ENCODE measurements at regions not wholly inside any gene's neighbourhood (a gene's known extent, or its start where the extent isn't known, plus 50 kb on each side); places are given as distances from the start of the nearest gene placed in this dataset.

DNA sequence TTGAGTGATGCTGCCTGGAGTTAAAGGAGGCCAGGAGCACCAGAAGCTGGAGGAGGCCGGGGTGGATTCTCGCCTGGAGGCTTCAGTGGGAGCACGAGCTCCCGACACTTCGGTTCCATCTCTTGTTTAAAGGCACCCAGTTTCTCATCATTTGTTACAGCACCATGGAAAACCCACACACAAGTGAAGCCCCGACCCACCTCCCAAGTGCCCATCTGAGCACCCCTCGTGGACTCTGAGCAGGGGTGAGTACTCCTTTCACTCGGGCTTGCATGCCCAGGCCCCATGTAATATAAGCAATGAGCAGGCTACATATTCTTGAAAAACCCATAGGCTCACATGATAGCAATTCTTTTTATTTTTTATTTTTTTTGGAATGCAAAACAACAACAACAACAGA lies 196.9 kb upstream of the MAF start:
- peaks cover 14% of the 10 kb centered on the region for H3K27me3 Mint-ChIP-seq
- no peaks in the 10 kb centered on the region for H3K9me3 Mint-ChIP-seq
- H3K4me1 Mint-ChIP-seq, result no peaks in the 10 kb centered on the region
- ATAC-seq (replicated peaks), result no peak
- H3K27ac Mint-ChIP-seq, result no peak overlapping the region
- H3K36me3 Mint-ChIP-seq (ENCODE audit: low read depth), result no peaks in the 10 kb centered on the region
- H3K4me3 Mint-ChIP-seq, result no peak overlapping the region

DNA sequence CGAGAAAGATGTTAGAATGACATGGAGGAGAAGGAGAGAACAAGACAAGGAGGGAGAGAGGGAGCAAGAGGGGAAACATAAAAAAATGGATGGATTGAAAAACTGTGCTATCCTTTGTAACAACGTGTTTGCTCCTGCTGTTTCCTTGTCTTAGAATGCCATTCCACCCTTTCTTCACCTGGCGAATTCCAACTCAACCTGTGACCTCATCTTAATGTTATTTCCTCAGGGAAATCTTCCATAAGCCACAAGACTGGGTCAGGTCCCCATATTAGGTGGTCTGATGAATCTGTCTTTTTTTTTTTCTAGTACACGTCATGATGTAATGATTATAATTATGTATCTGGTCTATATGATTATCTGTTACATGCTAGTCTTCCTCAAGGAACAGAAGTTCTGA lies 195.0 kb upstream of the MAF start:
- no peak for ATAC-seq (replicated peaks)
- Mint-ChIP-seq H3K4me1 (no peaks in the 10 kb centered on the region), H3K4me3 (no peak overlapping the region), H3K36me3 (ENCODE audit: low read depth) (no peaks in the 10 kb centered on the region), H3K9me3 (no peaks in the 10 kb centered on the region), H3K27ac (no peak overlapping the region), H3K27me3 (peaks cover 6% of the 10 kb centered on the region)

GRCh38 chr16:79794941-79795340 lies 194.4 kb upstream of the MAF start:
- Mint-ChIP-seq H3K4me1 (no peaks in the 10 kb centered on the region), H3K27me3 (peaks cover 6% of the 10 kb centered on the region), H3K27ac (no peak overlapping the region), H3K9me3 (no peaks in the 10 kb centered on the region), H3K4me3 (no peak overlapping the region), H3K36me3 (ENCODE audit: low read depth) (no peaks in the 10 kb centered on the region)
- no peak for ATAC-seq (replicated peaks)

DNA sequence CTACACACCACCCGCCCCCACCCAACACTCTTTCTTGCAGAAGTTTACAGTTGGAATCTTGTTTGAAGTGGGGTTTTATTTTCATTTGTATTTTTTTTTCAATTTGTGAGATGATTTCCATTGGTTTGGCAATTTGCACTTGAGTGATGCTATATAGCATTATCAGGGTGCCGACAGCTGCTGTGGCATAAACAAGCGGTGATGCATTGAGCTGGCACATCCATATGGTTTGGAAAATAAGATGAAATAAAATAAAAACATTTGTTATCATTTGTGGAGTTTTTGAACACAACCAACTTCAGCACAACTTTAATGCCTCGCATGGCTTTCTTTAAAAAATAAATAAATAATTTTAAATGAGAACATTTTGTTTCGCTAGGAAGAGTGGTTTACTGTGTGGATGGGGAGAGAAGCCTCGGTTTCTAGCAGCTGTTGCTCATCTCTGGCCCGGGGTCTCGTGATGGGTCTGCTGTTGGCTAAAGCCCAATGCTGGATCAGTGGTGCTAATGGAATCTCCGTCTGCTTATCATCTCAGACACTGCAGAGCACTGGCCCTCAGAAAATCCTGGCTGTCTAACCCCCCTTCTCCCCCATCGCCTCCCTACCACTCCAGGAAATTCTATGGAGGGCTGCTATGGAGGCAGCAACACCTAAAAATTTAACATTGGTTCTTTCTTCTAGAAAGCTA lies 192.3 kb upstream of the MAF start:
- Mint-ChIP-seq H3K4me1 (no peaks in the 10 kb centered on the region), H3K27ac (no peak overlapping the region), H3K9me3 (no peaks in the 10 kb centered on the region), H3K4me3 (no peak overlapping the region), H3K27me3 (peaks cover 6% of the 10 kb centered on the region), H3K36me3 (ENCODE audit: low read depth) (no peaks in the 10 kb centered on the region)
- ATAC-seq (replicated peaks), result no peak

DNA sequence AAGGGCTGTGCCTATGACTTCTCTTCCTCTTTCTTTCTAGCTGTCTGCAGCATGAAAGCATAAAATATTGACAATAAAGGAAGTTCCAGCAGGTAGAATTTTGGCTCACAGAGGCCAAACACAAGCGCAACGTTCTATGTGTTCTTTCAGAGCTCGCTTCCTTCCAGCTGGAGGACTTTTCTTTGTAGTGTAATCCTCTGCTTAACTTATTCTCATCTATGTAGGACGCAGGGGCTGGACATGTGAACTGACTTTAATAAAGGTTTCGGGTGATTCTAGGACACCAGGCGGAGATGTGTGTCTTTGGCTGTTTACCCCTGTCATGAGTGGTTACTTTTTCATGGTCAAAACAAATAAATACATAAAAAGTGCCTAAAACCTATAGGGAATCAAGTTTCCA lies 191.5 kb upstream of the MAF start:
- H3K4me1 Mint-ChIP-seq, result no peaks in the 10 kb centered on the region
- H3K4me3 Mint-ChIP-seq, result no peak overlapping the region
- H3K27ac Mint-ChIP-seq, result no peak overlapping the region
- ATAC-seq (replicated peaks), result no peak
- H3K36me3 Mint-ChIP-seq (ENCODE audit: low read depth), result no peaks in the 10 kb centered on the region
- H3K9me3 Mint-ChIP-seq, result no peaks in the 10 kb centered on the region
- peaks cover 6% of the 10 kb centered on the region for H3K27me3 Mint-ChIP-seq

DNA sequence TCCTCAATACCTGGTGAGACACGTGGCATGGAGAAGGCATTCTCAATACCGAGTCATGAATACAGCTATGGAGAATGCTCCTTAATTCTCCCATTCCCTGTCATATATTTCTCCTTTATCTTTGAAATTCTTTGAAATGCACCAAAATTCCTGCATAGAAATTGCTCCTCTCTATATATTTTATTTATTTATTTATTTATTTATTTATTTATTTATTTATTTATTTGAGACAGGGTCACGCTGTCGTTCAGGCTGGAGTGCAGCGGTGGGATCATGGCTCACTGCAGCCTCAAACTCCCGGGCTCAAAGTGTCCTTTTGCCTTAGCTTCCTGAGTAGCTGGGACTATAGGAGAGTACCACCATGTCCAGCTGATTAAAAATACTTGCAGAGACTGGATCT lies 190.3 kb upstream of the MAF start:
- H3K4me3 Mint-ChIP-seq, result no peak overlapping the region
- no peaks in the 10 kb centered on the region for H3K4me1 Mint-ChIP-seq
- H3K27me3 Mint-ChIP-seq, result peaks cover 6% of the 10 kb centered on the region
- H3K27ac Mint-ChIP-seq, result no peak overlapping the region
- H3K36me3 Mint-ChIP-seq (ENCODE audit: low read depth), result no peaks in the 10 kb centered on the region
- no peak for ATAC-seq (replicated peaks)
- H3K9me3 Mint-ChIP-seq, result no peaks in the 10 kb centered on the region

DNA sequence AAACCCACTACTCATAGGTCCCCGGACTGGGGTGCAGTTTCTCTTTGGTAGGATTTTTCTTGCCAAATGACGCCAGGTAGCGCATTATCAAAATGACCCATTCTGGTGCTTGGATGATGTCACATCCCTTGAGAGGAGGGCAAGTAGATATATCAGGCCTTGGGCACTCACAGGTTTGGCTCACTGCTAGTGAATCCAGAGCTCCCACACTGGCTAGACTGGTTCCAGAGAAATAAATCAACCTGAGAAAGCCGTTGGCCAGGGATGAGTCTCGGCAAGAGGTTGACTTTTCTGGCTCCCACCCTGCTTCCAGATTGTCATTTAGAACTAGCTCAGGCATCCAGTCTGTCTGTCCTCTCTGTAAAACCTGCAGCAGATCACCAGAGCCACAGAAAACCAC lies 188.4 kb upstream of the MAF start:
- Mint-ChIP-seq H3K9me3 (no peaks in the 10 kb centered on the region), H3K4me1 (no peaks in the 10 kb centered on the region), H3K27ac (no peak overlapping the region), H3K27me3 (no peaks in the 10 kb centered on the region), H3K36me3 (ENCODE audit: low read depth) (no peaks in the 10 kb centered on the region), H3K4me3 (no peak overlapping the region)
- ATAC-seq (replicated peaks), result no peak

DNA sequence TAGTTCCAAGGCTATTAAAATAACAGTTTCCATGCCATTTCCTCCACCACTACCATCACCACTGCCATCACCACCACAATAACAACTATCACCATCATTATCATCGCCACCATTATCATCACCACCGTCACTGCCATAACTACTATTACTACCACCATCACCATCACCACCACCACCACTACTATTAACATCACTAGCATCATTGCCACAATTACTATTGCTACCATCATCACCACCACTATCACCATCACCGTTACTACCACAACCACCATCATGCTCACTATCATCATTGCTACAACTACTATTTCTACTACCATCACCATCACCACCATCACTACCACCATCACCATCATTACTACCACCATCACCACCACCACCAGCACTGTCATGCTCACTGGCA lies 185.9 kb upstream of the MAF start:
- Mint-ChIP-seq H3K27ac (no peak overlapping the region), H3K4me1 (no peaks in the 10 kb centered on the region), H3K4me3 (no peak overlapping the region), H3K36me3 (ENCODE audit: low read depth) (no peaks in the 10 kb centered on the region), H3K9me3 (no peaks in the 10 kb centered on the region), H3K27me3 (no peaks in the 10 kb centered on the region)
- no peak for ATAC-seq (replicated peaks)

- no peak for ATAC-seq (replicated peaks)
- H3K4me1 Mint-ChIP-seq, result no peaks in the 10 kb centered on the region
- no peak overlapping the region for H3K4me3 Mint-ChIP-seq
- H3K27ac Mint-ChIP-seq, result no peak overlapping the region
- no peaks in the 10 kb centered on the region for H3K9me3 Mint-ChIP-seq
- H3K27me3 Mint-ChIP-seq, result peaks cover 7% of the 10 kb centered on the region
- no peaks in the 10 kb centered on the region for H3K36me3 Mint-ChIP-seq (ENCODE audit: low read depth)
These were observed 183.5 kb upstream of the MAF start for GRCh38 chr16:79784007-79784406.

DNA sequence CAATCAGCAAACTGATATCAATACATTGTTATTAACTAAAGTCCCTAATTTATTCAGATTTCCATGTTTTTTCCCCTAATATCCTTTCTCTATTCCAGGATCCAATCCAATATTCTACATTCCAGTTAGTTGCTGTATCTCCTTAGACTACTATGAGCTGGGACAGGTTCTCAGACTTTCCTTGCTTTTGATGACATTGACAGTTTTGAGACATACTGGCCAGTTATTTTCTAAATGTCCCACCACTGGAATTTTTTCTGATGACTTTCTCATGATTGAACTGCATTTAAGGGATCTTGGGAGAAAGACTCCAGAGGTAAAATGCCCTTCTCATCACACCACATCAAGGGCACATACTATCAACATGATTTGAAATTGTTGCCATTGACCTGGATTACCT lies 177.1 kb upstream of the MAF start:
- Mint-ChIP-seq H3K36me3 (ENCODE audit: low read depth) (no peaks in the 10 kb centered on the region), H3K4me3 (no peak overlapping the region), H3K27ac (no peak overlapping the region), H3K9me3 (no peaks in the 10 kb centered on the region), H3K4me1 (no peaks in the 10 kb centered on the region), H3K27me3 (peaks cover 12% of the 10 kb centered on the region)
- ATAC-seq (replicated peaks), result no peak

DNA sequence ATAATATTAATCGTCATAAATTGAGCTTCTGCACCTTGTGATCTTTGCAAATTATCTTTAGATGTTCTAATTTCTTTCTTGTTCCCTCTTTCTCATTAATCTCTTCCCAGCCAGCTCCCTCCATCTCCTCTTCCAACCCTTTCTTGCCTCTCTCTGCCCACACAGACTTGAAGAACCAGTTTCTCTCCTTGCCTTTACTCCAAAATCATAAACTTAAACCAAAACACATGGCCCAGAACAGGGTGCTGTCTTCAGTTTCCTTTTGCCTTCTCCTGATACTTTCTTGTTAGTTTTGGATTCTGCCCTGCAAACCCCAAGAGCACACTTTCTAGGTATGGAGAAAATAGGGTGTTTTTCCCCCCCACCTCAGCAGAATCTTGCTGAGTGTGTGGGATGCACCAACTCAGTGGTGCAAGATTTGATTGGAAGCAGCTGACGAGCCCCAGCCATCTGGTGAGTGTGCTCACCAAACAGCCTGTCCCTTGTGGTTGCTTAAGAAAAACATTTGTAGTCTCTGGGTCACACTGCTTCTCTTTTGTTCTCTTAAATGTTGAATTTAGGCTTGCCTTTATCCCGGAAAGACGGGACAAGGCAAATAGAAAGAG lies 175.8 kb upstream of the MAF start:
- Mint-ChIP-seq H3K27ac (no peak overlapping the region), H3K4me1 (no peaks in the 10 kb centered on the region), H3K9me3 (no peaks in the 10 kb centered on the region), H3K36me3 (ENCODE audit: low read depth) (no peaks in the 10 kb centered on the region), H3K4me3 (no peak overlapping the region), H3K27me3 (peaks cover 12% of the 10 kb centered on the region)
- no peak for ATAC-seq (replicated peaks)

DNA sequence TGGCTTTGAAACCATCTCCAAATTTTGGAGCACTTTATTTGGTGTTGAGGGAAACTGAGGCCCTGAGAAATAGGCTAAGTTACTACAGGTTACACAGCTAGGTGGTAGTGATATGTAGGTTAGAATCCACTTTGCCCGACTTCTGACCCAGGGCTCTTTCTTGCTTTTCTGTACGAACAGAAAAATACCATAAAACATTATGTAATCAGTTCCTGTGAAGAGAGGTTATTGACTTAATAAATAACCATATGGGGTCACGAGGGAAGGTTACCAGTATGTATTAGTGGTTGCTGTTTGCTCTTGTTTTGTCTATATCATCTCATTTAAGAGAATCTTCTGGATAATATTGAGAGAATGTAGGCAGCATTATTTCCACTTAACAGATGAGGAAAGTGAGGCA lies 172.2 kb upstream of the MAF start:
- Mint-ChIP-seq H3K27me3 (no peaks in the 10 kb centered on the region), H3K9me3 (no peaks in the 10 kb centered on the region), H3K27ac (no peak overlapping the region), H3K4me1 (peaks cover 4% of the 10 kb centered on the region), H3K4me3 (no peak overlapping the region), H3K36me3 (ENCODE audit: low read depth) (no peaks in the 10 kb centered on the region)
- ATAC-seq (replicated peaks), result no peak

- no peak for ATAC-seq (replicated peaks)
- H3K4me3 Mint-ChIP-seq, result no peak overlapping the region
- peaks cover 4% of the 10 kb centered on the region for H3K4me1 Mint-ChIP-seq
- no peak overlapping the region for H3K27ac Mint-ChIP-seq
- H3K27me3 Mint-ChIP-seq, result no peaks in the 10 kb centered on the region
- H3K9me3 Mint-ChIP-seq, result no peaks in the 10 kb centered on the region
- no peaks in the 10 kb centered on the region for H3K36me3 Mint-ChIP-seq (ENCODE audit: low read depth)
These were observed 171.5 kb upstream of the MAF start for GRCh38 chr16:79772048-79772447.

GRCh38 chr16:79770244-79771064 lies 169.9 kb upstream of the MAF start:
- H3K27me3 Mint-ChIP-seq, result no peaks in the 10 kb centered on the region
- peaks cover 4% of the 10 kb centered on the region for H3K4me1 Mint-ChIP-seq
- peak; percentile 100 for ATAC-seq (replicated peaks)
- H3K9me3 Mint-ChIP-seq, result no peaks in the 10 kb centered on the region
- H3K36me3 Mint-ChIP-seq (ENCODE audit: low read depth), result no peaks in the 10 kb centered on the region
- peak overlapping the region; percentile 92 for H3K27ac Mint-ChIP-seq
- peak overlapping the region; percentile 86 for H3K4me3 Mint-ChIP-seq

DNA sequence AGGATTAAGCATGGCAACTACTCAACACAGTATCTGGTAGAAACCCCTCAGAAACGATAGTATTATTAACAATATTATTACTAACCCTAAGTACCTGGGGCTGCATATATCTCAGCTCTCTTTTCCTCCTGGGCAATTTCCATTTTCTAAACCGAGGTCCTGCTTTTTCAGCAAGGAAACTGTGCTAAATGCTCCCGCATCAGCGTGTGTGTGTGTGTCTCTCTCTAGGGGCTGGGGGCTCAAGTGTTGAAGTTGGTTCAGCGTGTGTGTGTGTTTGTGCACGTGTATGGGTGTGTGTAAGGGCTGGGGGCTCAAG lies 169.3 kb upstream of the MAF start:
- Mint-ChIP-seq H3K27ac (peak overlapping the region; percentile 92), H3K4me1 (peaks cover 4% of the 10 kb centered on the region), H3K4me3 (peak overlapping the region; percentile 86), H3K9me3 (no peaks in the 10 kb centered on the region), H3K27me3 (no peaks in the 10 kb centered on the region), H3K36me3 (ENCODE audit: low read depth) (no peaks in the 10 kb centered on the region)
- ATAC-seq (replicated peaks), result no peak
